Heart left ventricle (tissue), 16 donors: ENCODE measurements at regions not wholly inside any gene's neighbourhood (a gene's known extent, or its start where the extent isn't known, plus 50 kb on each side); places are given as distances from the start of the nearest gene placed in this dataset.

Experiments used
- ATAC-seq, 4 donors: fragments of 200-7000 bp; cut with Tn5 transposase; one replicate each; pipeline ENCODE4 v1.9.1; 2020 to 2022; ENCODE audit warnings: moderate library complexity in 4 of 4, mild to moderate bottlenecking in 3 of 4, moderate number of reproducible peaks in 1 of 4
- DNase-seq, 5 donors: peaks; one replicate each; pipeline ENCODE4 v3.0.0-alpha.2; 2020
- H3K27ac ChIP-seq, 12 donors: fragments of 200-600 bp; sonication (generic) in 4 of 12; one replicate each; pipeline versions ENCODE4 v1.5.0 to v1.8.0; 2016 to 2022; ENCODE audit warnings: mild to moderate bottlenecking in 2 of 12
- H3K27me3 ChIP-seq, 9 donors: fragments of 200-600 bp; sonication (generic) in 2 of 9; one replicate each; pipeline versions ENCODE4 v1.5.1 to v1.8.0; 2016 to 2022; ENCODE audit warnings: mild to moderate bottlenecking in 3 of 9
- H3K36me3 ChIP-seq, 9 donors: fragments of 200-600 bp; sonication (generic) in 2 of 9; one replicate each; pipeline versions ENCODE4 v1.5.0 to v1.8.0; 2018 to 2022; ENCODE audit warnings: mild to moderate bottlenecking in 2 of 9
- H3K4me1 ChIP-seq, 12 donors: fragments of 200-600 bp; sonication (generic) in 4 of 12; one replicate each; pipeline versions ENCODE4 v1.5.0 to v1.8.0; 2016 to 2022; ENCODE audit warnings: mild to moderate bottlenecking in 3 of 12
- H3K4me3 ChIP-seq, 12 donors: fragments of 200-600 bp; sonication (generic) in 4 of 12; one replicate each; pipeline versions ENCODE4 v1.5.0 to v1.8.0; 2017 to 2022; ENCODE audit warnings: mild to moderate bottlenecking in 9 of 12, moderate library complexity in 4 of 12
- H3K9me3 ChIP-seq, 12 donors: fragments of 200-600 bp; sonication (generic) in 4 of 12; one replicate each; pipeline versions ENCODE4 v1.5.0 to v1.8.0; 2016 to 2022; ENCODE audit warnings: mild to moderate bottlenecking in 1 of 12
- CTCF ChIP-seq, 12 donors: fragments of 200-600 bp; sonication (generic) in 4 of 12; IDR thresholded peaks; one replicate each; pipeline versions ENCODE4 v1.5.0 to v1.8.0; 2018 to 2022; ENCODE audit warnings: antibody characterized with exemption in 12 of 12, mild to moderate bottlenecking in 5 of 12
- POLR2A ChIP-seq, 2 donors: fragments of 450-650 bp; IDR thresholded peaks; one replicate each; pipeline ENCODE4 v1.6.1; 2017; ENCODE audit warnings: antibody characterized with exemption in 2 of 2, mild to moderate bottlenecking in 2 of 2, moderate library complexity in 2 of 2
- WGBS, 4 donors: extraction: QIAGEN DNeasy Blood & Tissue Kit in 2 of 4; methylation state at CpG; one replicate each; pipeline versions ENCODE4 v1.1.5 to v1.1.7; 2013 to 2018; 5-methylcytosine and 5-hydroxymethylcytosine counted together
- intact Hi-C, 10 donors: fragments of 100-400 bp; cut with DNase I; formaldehyde crosslinking; loops; one replicate each; pipeline versions ENCODE4 v1.11.1 to v1.14.2; 2022
- donor health status: ischemic (EF 13 %, LVEDD 7.1; RV severe dilation, severe dysfunction).
- donor health status: healthy with polysubstance abuse.
- donor health status: DM: no; HTN: yes; CAD: no.
- donor health status: DM: no; HTN: no; CAD: no.
- donor health status: ischemic (EF 25% LVEDD 6.9; RV normal size, moderate dysfunction).
- donor health status: ischemic (EF 25% LVEDD 5.7; RV mildly dilated, moderate dysfunction).
- donor health status: healthy.
- donor health status: DM: yes; HTN: yes; CAD: no.
- donor health status: ischemic (EF 35%, LVEDD 5.7; RV mildly dilated, moderate dysfunction).
- donor health status: nonischemic (EF 11% LVEDD 7.7; RV severe dilation, severe dysfunction).
- donor health status: DM: yes; HTN: yes; CAD: no.
- donor health status: PGD.
- donor health status: ischemic (EF 29% LVEDD 5.4; RV normal size, mild dysfunction).
- donor health status: nonischemic (EF 23%, LVEDD 6.1; RV moderate dilation, normal function).

- H3K9me3 ChIP-seq, result peaks cover 0 to 6% (median 0%) of the 10 kb centered on the region in 12 donors
- peaks cover 0 to 11% (median 3%) of the 10 kb centered on the region in 12 donors for H3K4me1 ChIP-seq
- no peaks in the 10 kb centered on the region for H3K36me3 ChIP-seq
- intact Hi-C loops, result no loop called here
- H3K4me3 ChIP-seq, result no peak overlapping the region
- no peaks in the 10 kb centered on the region for H3K27me3 ChIP-seq
- peak overlapping the region in 2 of 12 donors; percentile 37 to 57 for H3K27ac ChIP-seq
- WGBS, 4 donors, result 60 to 88% (median 74%) methylated on average over 5 of the region's 5 CpGs
- DNase-seq, result no peak
- TF ChIP-seq POLR2A (IDR thresholded peaks at IDR 0.05) (no peak), CTCF (IDR thresholded peaks at IDR 0.05) (no peak)
- peak in 1 of 4 donors; percentile 28 for ATAC-seq
These were observed 309.1 kb downstream of the NSG2 start for GRCh38 chr5:174354571-174354970.

- H3K9me3 ChIP-seq, result peaks cover 0 to 6% (median 0%) of the 10 kb centered on the region in 12 donors
- ATAC-seq (peak; percentile 20 to 86 (median 78)), DNase-seq (no peak)
- H3K27me3 ChIP-seq, result no peaks in the 10 kb centered on the region
- peak overlapping the region in 4 of 12 donors; percentile 23 to 57 (median 36) for H3K27ac ChIP-seq
- H3K4me3 ChIP-seq, result no peak overlapping the region
- peaks cover 0 to 11% (median 3%) of the 10 kb centered on the region in 12 donors for H3K4me1 ChIP-seq
- TF ChIP-seq CTCF (IDR thresholded peaks at IDR 0.05) (no peak), POLR2A (IDR thresholded peaks at IDR 0.05) (no peak)
- no peaks in the 10 kb centered on the region for H3K36me3 ChIP-seq
- intact Hi-C loops, result no loop called here
- WGBS, 4 donors, result 27 to 47% (median 36%) methylated on average over 2 of the region's 2 CpGs
These were observed 309.7 kb downstream of the NSG2 start for GRCh38 chr5:174355208-174355612.

- intact Hi-C loops, result no loop called here
- DNase-seq, result no peak
- peaks cover 0 to 11% (median 3%) of the 10 kb centered on the region in 12 donors for H3K4me1 ChIP-seq
- peaks cover 0 to 6% (median 0%) of the 10 kb centered on the region in 12 donors for H3K9me3 ChIP-seq
- ATAC-seq, result peak in 2 of 4 donors; percentile 23 to 58
- H3K27me3 ChIP-seq, result no peaks in the 10 kb centered on the region
- peak overlapping the region in 2 of 12 donors; percentile 23 to 57 for H3K27ac ChIP-seq
- WGBS, 4 donors, result 73 to 90% (median 76%) methylated on average over 2 of the region's 2 CpGs
- H3K4me3 ChIP-seq, result no peak overlapping the region
- TF ChIP-seq POLR2A (IDR thresholded peaks at IDR 0.05) (no peak), CTCF (IDR thresholded peaks at IDR 0.05) (no peak)
- H3K36me3 ChIP-seq, result no peaks in the 10 kb centered on the region
These were observed 310.5 kb downstream of the NSG2 start for GRCh38 chr5:174355995-174356394.

GRCh38 chr5:174356536-174356935, 311.0 kb downstream of the NSG2 start:
- WGBS, 4 donors, result 87 to 95% (median 92%) methylated on average over 2 of the region's 2 CpGs
- ATAC-seq (no peak), DNase-seq (no peak)
- no peaks in the 10 kb centered on the region for H3K36me3 ChIP-seq
- H3K4me1 ChIP-seq, result peaks cover 0 to 11% (median 3%) of the 10 kb centered on the region in 12 donors
- intact Hi-C loops, result no loop called here
- H3K27me3 ChIP-seq, result no peaks in the 10 kb centered on the region
- TF ChIP-seq CTCF (IDR thresholded peaks at IDR 0.05) (no peak), POLR2A (IDR thresholded peaks at IDR 0.05) (no peak)
- no peak overlapping the region for H3K4me3 ChIP-seq
- peak overlapping the region in 1 of 12 donors; percentile 57 for H3K27ac ChIP-seq
- peaks cover 0 to 6% (median 0%) of the 10 kb centered on the region in 12 donors for H3K9me3 ChIP-seq
